Caco-2 (cell line): ENCODE measurements at regions not wholly inside any gene's neighbourhood (a gene's known extent, or its start where the extent isn't known, plus 50 kb on each side); places are given as distances from the start of the nearest gene placed in this dataset.

Source experiments
- BruUV-seq: library from RNA; stranded (reverse); fragments of 400-500 nt; replicated peaks from 2 replicates; lab custom pipeline; 2021; lab: Mats Ljungman, UMichigan
- CTCF ChIA-PET: fragments of 300-600 bp; sonication (Branson Sonifier 250); formaldehyde crosslinking; loops from one replicate; lab custom pipeline; 2022; ENCODE audit warnings: antibody characterized with exemption; lab: Charles Lee
- POLR2A ChIA-PET: fragments of 300-600 bp; sonication (Branson Sonifier 250); formaldehyde crosslinking; loops from one replicate; lab custom pipeline; 2022; ENCODE audit warnings: antibody characterized with exemption; lab: Charles Lee
- DNase-seq, 2 experiments: peaks; one replicate each; pipeline versions ENCODE4 v3.0.0 to v3.0.0-alpha.2; 2020 to 2022
- H3K27me3 ChIP-seq: replicated peaks from 2 replicates; pipeline ENCODE4 v1.6.0; 2011; ENCODE audit warnings: low read length; ENCODE audit not compliant: control insufficient read depth, insufficient read depth
- H3K36me3 ChIP-seq: 2 replicates; pipeline ENCODE4 v1.5.1; 2011; ENCODE audit warnings: low read length; ENCODE audit not compliant: control insufficient read depth, insufficient read depth
- H3K4me1 ChIP-seq: fragments of 250-450 bp; sonication (Bioruptor Pico); 2 replicates; pipeline ENCODE4 v1.5.1; 2020; ENCODE audit warnings: mild to moderate bottlenecking
- H3K4me3 ChIP-seq: 2 replicates; pipeline ENCODE4 v1.5.1; 2011; ENCODE audit warnings: low read depth, mild to moderate bottlenecking, control low read depth, low read length
- H3K9me3 ChIP-seq: fragments of 250-450 bp; sonication (Bioruptor Pico); 2 replicates; pipeline ENCODE4 v1.5.1; 2020; ENCODE audit warnings: mild to moderate bottlenecking, moderate library complexity
- H3K27ac Mint-ChIP-seq: one replicate; pipeline ENCODE4 v1.8.0; 2022; ENCODE audit warnings: mixed read lengths; ENCODE audit not compliant: unreplicated experiment
- H3K27me3 Mint-ChIP-seq: one replicate; pipeline ENCODE4 v1.8.0; 2022; ENCODE audit warnings: mixed read lengths; ENCODE audit not compliant: insufficient read depth, unreplicated experiment
- H3K36me3 Mint-ChIP-seq: one replicate; pipeline ENCODE4 v1.8.0; 2022; ENCODE audit warnings: mild to moderate bottlenecking, mixed read lengths; ENCODE audit not compliant: insufficient read depth, unreplicated experiment
- H3K4me1 Mint-ChIP-seq: one replicate; pipeline ENCODE4 v1.8.0; 2022; ENCODE audit warnings: low read depth, mixed read lengths; ENCODE audit not compliant: unreplicated experiment
- H3K4me3 Mint-ChIP-seq: one replicate; pipeline ENCODE4 v1.8.0; 2022; ENCODE audit warnings: mild to moderate bottlenecking, moderate library complexity, mixed read lengths; ENCODE audit not compliant: unreplicated experiment
- H3K9me3 Mint-ChIP-seq: one replicate; pipeline ENCODE4 v1.8.0; 2022; ENCODE audit warnings: mixed read lengths; ENCODE audit not compliant: unreplicated experiment
- intact Hi-C: fragments of 100-400 bp; cut with micrococcal nuclease; formaldehyde crosslinking; loops from one replicate; pipeline ENCODE4 v1.10.0; 2022; ENCODE audit not compliant: unreplicated experiment
- TF ChIP-seq, protein P1 (sequence below), 2 experiments: fragments of 200-600 bp in 1 of 2; IDR thresholded peaks; 1 replicate in 1 of 2; 2 replicates in 1 of 2; pipeline versions ENCODE4 v1.5.1 to v1.8.0; 2011 to 2022; ENCODE audit warnings: antibody characterized with exemption in 1 of 2, control low read depth in 1 of 2, inconsistent platforms in 1 of 2, low read depth in 1 of 2, low read length in 1 of 2, mild to moderate bottlenecking in 1 of 2, moderate library complexity in 1 of 2; ENCODE audit not compliant: insufficient read depth in 1 of 2, severe bottlenecking in 1 of 2, unreplicated experiment in 1 of 2

GRCh38 chr3:168604767-168605166, 509.0 kb upstream of the GOLIM4 start:
- Mint-ChIP-seq H3K4me3 (no peak overlapping the region), H3K27me3 (peaks cover 8% of the 10 kb centered on the region), H3K4me1 (no peaks in the 10 kb centered on the region), H3K9me3 (no peaks in the 10 kb centered on the region), H3K36me3 (no peaks in the 10 kb centered on the region), H3K27ac (no peak overlapping the region)
- H3K4me3 ChIP-seq: no peak overlapping the region
- intact Hi-C loops: no loop called here
- CTCF ChIA-PET: no interaction called here
- TF ChIP-seq, protein P1, sequence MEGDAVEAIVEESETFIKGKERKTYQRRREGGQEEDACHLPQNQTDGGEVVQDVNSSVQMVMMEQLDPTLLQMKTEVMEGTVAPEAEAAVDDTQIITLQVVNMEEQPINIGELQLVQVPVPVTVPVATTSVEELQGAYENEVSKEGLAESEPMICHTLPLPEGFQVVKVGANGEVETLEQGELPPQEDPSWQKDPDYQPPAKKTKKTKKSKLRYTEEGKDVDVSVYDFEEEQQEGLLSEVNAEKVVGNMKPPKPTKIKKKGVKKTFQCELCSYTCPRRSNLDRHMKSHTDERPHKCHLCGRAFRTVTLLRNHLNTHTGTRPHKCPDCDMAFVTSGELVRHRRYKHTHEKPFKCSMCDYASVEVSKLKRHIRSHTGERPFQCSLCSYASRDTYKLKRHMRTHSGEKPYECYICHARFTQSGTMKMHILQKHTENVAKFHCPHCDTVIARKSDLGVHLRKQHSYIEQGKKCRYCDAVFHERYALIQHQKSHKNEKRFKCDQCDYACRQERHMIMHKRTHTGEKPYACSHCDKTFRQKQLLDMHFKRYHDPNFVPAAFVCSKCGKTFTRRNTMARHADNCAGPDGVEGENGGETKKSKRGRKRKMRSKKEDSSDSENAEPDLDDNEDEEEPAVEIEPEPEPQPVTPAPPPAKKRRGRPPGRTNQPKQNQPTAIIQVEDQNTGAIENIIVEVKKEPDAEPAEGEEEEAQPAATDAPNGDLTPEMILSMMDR (IDR thresholded peaks at IDR 0.05; ENCODE audit: insufficient read depth in 1 of 2, low read depth in 1 of 2, low read length in 1 of 2, severe bottlenecking in 1 of 2, unreplicated experiment in 1 of 2): no peak
- no TSS peak for BruUV-seq
- no peaks in the 10 kb centered on the region for H3K36me3 ChIP-seq
- H3K4me1 ChIP-seq: no peaks in the 10 kb centered on the region
- POLR2A ChIA-PET: no interaction called here
- no peaks in the 10 kb centered on the region for H3K27me3 ChIP-seq
- DNase-seq: no peak
- H3K9me3 ChIP-seq: no peaks in the 10 kb centered on the region

GRCh38 chr3:168598250-168598649, 502.5 kb upstream of the GOLIM4 start:
- Histone ChIP-seq H3K9me3 (no peaks in the 10 kb centered on the region), H3K4me3 (no peak overlapping the region), H3K36me3 (no peaks in the 10 kb centered on the region), H3K27me3 (no peaks in the 10 kb centered on the region), H3K4me1 (no peaks in the 10 kb centered on the region)
- ChIA-PET CTCF (no interaction called here), POLR2A (no interaction called here)
- Mint-ChIP-seq H3K9me3 (no peaks in the 10 kb centered on the region), H3K27ac (no peak overlapping the region), H3K27me3 (no peaks in the 10 kb centered on the region), H3K4me3 (no peak overlapping the region), H3K4me1 (no peaks in the 10 kb centered on the region), H3K36me3 (no peaks in the 10 kb centered on the region)
- intact Hi-C loops: no loop called here
- DNase-seq: no peak
- TF ChIP-seq, protein P1 (IDR thresholded peaks at IDR 0.05; ENCODE audit: insufficient read depth in 1 of 2, low read depth in 1 of 2, low read length in 1 of 2, severe bottlenecking in 1 of 2, unreplicated experiment in 1 of 2): no peak
- BruUV-seq: no TSS peak

DNA sequence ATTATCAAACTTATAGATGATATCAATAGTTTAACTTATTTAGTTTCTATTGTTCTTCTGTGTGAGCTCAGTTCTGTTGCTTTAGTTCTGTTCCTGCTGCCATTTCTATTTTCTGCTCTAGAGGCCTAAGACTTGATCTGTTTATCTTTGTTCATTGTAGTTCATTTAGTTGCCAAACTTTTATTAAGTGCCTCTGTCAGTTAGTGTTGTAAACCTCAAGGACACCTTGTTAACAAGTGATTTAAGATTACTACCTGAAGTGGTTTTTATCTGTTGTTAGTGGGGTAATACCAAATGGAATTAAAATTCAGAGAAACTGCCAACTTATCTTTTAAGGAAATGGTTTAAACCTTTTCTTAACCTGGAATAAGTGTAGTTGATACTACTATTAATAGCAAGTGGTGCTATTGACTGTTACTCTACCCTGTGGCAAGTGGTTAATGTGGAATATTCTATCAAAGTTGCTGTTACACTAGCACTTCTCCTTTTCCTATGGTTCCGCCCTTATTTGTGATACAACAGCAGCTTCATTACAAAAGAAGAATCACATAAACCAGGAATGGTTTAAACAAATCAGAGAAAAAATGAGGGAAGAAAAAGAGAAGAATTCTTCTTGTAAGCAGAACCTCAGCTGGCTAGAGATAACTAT, 500.6 kb upstream of the GOLIM4 start:
- Mint-ChIP-seq H3K36me3 (no peaks in the 10 kb centered on the region), H3K27me3 (peaks cover 2% of the 10 kb centered on the region), H3K4me1 (no peaks in the 10 kb centered on the region), H3K9me3 (no peaks in the 10 kb centered on the region), H3K4me3 (no peak overlapping the region), H3K27ac (no peak overlapping the region)
- H3K4me1 ChIP-seq: no peaks in the 10 kb centered on the region
- DNase-seq: no peak
- no TSS peak for BruUV-seq
- TF ChIP-seq, protein P1 (IDR thresholded peaks at IDR 0.05; ENCODE audit: insufficient read depth in 1 of 2, low read depth in 1 of 2, low read length in 1 of 2, severe bottlenecking in 1 of 2, unreplicated experiment in 1 of 2): no peak
- CTCF ChIA-PET: interaction anchor here (0.6 kb wide), 1 partner anchor 145 kb away, joined by 3 read pairs; no protein-coding TSS in a partner anchor
- no peak overlapping the region for H3K4me3 ChIP-seq
- POLR2A ChIA-PET: no interaction called here
- H3K27me3 ChIP-seq: no peaks in the 10 kb centered on the region
- intact Hi-C loops: no loop called here
- no peaks in the 10 kb centered on the region for H3K9me3 ChIP-seq
- no peaks in the 10 kb centered on the region for H3K36me3 ChIP-seq
